ENCODE measurements at regions not wholly inside any gene's neighbourhood (a gene's known extent, or its start where the extent isn't known, plus 50 kb on each side); places are given as distances from the start of the nearest gene placed in this dataset.
"Not testable (repeated sequence)": the region's sequence is repeated elsewhere in the genome, so short reads cannot be mapped to it uniquely, and the experiment has no call there.

GRCh38 chr10:131533846-131534526 lies 222.5 kb upstream of the TCERG1L start:
- no peak for DNase-seq

GRCh38 chr10:131534836-131535235 lies 223.3 kb upstream of the TCERG1L start:
- DNase-seq, result no peak

GRCh38 chr10:131536676-131537075 lies 225.2 kb upstream of the TCERG1L start:
- no peak for DNase-seq

GRCh38 chr10:131537281-131537680 lies 225.8 kb upstream of the TCERG1L start:
- no peak for DNase-seq

GRCh38 chr10:131544495-131544894 lies 233.0 kb upstream of the TCERG1L start:
- DNase-seq, result no peak

- DNase-seq, result no peak
Observed at GRCh38 chr10:131546086-131546810, 234.7 kb upstream of the TCERG1L start.

- no peak for DNase-seq
Observed at GRCh38 chr10:131547129-131547799, 235.7 kb upstream of the TCERG1L start.

- no peak for DNase-seq
Observed at GRCh38 chr10:131548176-131548575, 236.7 kb upstream of the TCERG1L start.

GRCh38 chr10:131549116-131549515 lies 237.6 kb upstream of the TCERG1L start:
- DNase-seq, result no peak

GRCh38 chr10:131553121-131553520 lies 241.6 kb upstream of the TCERG1L start:
- DNase-seq, result no peak

GRCh38 chr10:131553581-131553980 lies 242.1 kb upstream of the TCERG1L start:
- DNase-seq, result no peak

GRCh38 chr10:131554821-131555220 lies 243.3 kb upstream of the TCERG1L start:
- DNase-seq, result no peak

GRCh38 chr10:131555406-131555805 lies 243.9 kb upstream of the TCERG1L start:
- no peak for DNase-seq

GRCh38 chr10:131556061-131556896 lies 244.8 kb upstream of the TCERG1L start:
- no peak for DNase-seq

GRCh38 chr10:131556897-131557495 lies 245.5 kb upstream of the TCERG1L start:
- no peak for DNase-seq

GRCh38 chr10:131557956-131558355 lies 246.4 kb upstream of the TCERG1L start:
- not testable (repeated sequence) for DNase-seq

GRCh38 chr10:131559450-131559911 lies 248.0 kb upstream of the TCERG1L start:
- no peak for DNase-seq

GRCh38 chr10:131560166-131560565 lies 248.6 kb upstream of the TCERG1L start:
- no peak for DNase-seq

GRCh38 chr10:131560706-131561355 lies 249.3 kb upstream of the TCERG1L start:
- no peak for DNase-seq

- DNase-seq, result no peak
Observed at GRCh38 chr10:131561897-131562296, 250.4 kb upstream of the TCERG1L start.

- DNase-seq, result no peak
Observed at GRCh38 chr10:131563411-131563810, 251.9 kb upstream of the TCERG1L start.
